GOT3 (cell line): ENCODE measurements at regions not wholly inside any gene's neighbourhood (a gene's known extent, or its start where the extent isn't known, plus 50 kb on each side); places are given as distances from the start of the nearest gene placed in this dataset.

Experiments
- DNase-seq: peaks from one replicate; lab custom pipeline; 2025; ENCODE audit warnings: mixed read lengths; lab: John Stamatoyannopoulos, UW

DNA sequence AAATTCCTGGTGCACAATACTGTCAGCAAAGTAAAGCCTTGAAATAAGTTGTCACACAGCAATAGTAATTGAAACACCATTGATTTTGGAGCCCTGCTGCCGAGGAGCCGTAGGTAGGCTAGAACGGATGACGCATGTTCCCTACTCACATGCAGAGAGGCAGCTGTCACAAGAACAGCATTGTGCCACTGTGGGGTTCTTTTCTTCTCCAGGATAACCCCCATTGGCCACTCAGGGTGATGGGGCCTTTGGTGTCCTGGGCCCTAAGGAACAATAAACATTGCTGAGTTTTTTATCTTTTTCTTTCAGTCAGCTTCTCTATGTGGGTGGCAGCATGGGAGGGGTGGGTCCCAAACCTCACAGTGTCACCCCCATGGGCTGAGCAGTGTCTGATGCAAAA, 542.3 kb downstream of the BCOR start:
- no peak for DNase-seq

- no peak for DNase-seq
These were observed 541.7 kb downstream of the BCOR start for GRCh38 chrX:39556056-39556455.

GRCh38 chrX:39559229-39559628, 538.5 kb downstream of the BCOR start:
- DNase-seq: no peak

DNA sequence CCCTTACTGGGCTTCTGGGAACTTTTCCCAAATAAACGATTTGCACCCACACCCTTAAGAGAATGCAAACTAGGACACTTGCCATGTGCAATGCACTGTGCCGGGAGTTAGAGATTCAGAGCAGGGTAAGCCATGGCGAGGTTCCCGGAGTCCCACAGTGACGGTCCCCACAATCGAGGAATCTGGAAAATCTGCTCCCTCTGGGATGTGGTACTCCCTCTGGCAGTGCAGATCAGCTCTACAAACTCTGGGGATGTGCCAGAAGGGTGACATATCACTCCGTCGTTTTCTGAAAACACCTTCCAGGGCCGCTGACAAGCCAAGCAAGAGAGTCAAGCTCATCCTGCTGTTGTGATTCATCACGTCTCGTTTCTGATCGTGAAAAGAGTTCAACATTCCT, 537.5 kb downstream of the BCOR start:
- no peak for DNase-seq

GRCh38 chrX:39563178-39563577, 534.6 kb downstream of the BCOR start:
- no peak for DNase-seq

DNA sequence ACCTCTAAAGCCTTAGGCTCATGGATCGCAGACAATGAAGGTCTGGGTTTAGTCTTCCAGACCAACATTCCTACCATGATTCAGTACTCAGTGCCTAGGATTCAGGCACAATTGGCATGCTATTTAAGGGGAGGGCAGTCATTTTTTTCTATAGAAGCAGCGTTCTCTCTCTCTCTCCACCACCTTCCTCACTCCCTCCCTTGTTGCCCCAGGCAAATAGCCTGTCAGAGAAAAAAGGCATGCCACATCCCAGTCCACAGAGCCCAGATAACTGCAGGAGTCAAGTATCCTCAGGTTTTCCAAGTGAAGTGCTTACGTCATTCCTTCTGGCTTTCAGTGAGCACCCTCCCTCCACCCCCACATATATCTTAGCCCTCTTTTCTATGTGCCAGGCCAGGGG, 533.0 kb downstream of the BCOR start:
- no peak for DNase-seq

- DNase-seq: no peak
These were observed 523.6 kb downstream of the BCOR start for GRCh38 chrX:39574178-39574577.

GRCh38 chrX:39576041-39576872, 521.5 kb downstream of the BCOR start:
- DNase-seq: no peak

DNA sequence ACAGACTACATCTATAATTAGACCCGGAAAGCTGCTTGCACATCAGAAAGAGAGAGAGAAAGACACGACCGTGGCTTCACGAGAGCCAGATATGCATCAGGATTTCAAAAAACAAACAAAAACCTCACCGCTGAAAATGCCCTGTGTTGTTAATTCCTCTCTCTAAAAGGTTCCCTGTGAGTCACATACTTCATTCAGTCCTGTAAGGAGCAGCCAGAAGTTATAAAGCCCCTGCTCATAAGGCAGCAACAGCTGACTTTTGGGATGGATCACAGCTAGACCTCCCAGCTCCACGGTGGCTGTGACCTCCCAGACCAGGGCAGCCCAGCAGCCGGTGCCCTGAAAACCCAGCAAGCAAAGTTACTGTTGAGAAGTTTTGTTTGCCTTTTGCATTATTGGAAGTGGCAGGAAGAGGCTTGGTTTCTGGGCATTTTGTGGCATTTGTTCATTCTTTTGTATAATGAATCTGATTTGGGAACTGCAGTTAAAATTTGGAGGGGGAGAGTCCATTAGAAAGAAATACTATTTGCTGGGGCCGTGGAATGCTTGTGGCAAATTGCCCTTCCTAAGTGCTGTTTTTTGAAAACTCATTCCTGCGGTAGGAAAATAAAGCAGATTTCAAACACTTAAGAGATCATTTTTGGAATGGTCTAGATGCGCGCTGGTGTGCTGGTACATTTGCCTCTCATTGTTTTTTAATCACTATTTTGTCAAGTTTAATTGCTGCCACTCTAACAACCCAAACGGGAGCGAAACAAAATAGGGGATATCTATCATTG, 520.4 kb downstream of the BCOR start:
- DNase-seq: no peak

DNA sequence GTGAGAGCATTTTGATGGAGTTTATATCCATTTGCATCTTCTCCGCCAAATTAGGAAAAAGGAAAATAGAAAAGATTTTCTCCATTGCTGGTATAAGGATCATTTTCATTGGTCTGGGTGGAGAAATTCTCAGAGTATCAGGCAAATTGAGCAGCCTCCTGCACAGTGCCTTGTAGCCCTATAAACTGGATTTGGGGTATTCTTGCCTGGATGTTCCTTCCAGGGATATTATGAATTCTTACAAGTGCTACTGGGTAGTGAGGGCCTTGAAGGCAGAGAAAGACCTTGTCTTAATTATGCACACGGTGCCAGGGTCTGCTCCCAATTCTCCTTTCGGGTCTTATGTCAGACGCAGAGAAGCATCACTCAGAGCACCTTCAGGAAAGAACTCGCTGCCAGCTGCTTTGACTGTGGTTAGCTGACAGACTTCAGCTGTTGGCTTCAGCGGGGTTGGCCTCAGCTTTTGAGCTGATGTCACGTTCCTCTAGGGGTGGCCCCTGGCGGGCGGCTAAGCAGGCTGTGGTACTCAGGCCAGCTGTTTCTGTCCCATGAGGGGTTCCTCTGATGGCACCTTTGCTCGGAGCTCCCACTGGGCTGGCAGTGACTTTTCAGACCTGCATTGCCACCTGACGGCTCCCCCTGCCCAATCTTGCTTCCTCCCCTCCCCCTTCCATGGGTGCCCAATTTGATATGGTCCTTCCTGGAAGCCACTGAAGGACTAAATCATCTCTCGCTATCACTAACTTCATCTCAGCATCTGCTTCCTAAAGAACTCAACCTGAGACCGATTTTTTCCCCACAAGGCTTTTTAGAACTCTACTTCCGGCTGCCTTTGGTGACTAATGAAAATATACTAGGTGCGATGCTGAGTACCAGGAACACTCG, 519.5 kb downstream of the BCOR start:
- DNase-seq: no peak

DNA sequence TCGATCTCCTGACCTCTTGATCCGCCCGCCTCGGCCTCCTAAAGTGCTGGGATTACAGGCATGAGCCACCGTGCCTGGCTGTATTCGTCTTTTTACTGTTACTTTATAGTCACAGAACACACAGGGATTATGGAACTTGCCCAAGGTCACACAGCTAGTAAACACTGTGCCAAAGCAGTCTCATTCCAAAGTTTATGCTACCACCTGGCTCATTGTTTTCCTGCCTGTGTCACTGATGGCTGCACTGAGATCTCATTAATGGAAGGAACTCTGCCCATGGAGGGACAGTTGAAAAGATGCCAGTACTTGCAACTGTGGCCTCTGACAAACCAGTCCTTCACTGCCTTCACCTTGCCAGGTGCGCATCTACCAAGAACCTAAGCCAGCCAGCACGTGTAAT, 517.7 kb downstream of the BCOR start:
- DNase-seq: no peak

DNA sequence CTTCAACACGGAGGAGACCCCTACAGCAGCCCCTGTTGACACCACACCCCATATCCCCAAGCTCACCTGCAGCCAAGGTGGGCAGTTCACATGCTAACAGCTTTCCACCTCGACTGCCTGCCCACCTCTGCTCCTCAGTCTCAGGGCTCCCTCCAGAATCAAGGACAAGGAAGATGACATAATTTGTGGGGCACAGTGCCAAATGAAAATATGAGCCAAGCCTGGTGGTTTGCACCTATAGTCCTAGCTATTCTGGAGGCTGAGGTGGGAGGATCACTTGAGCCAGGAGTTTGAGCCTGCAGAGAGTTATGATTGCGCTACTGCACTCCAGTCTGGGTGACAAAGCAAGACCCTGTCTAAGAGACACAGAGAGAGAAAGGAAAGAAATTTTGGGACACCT, 516.3 kb downstream of the BCOR start:
- DNase-seq: no peak

DNA sequence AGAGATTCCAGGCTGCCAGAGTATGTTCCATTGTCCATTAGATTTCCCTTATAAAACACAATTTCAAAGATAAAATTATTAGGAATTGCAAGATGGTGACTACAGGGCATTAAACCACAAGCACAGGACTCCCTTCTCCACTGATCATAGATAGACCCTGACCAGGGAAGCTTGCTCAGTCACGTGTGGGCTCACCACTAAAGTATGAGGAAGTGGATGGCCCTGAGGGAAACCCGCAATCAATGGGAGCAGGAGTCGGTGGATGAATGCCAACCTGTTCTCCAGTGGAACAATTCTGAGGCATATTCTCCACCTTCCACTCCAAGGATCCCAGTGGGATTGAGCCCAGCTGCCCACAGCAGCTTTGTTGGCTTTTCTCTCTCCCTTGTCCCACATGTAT, 515.7 kb downstream of the BCOR start:
- DNase-seq: no peak

- DNase-seq: no peak
These were observed 514.8 kb downstream of the BCOR start for GRCh38 chrX:39582976-39583375.

GRCh38 chrX:39585808-39586207, 511.9 kb downstream of the BCOR start:
- DNase-seq: no peak

- DNase-seq: no peak
These were observed 511.4 kb downstream of the BCOR start for GRCh38 chrX:39586359-39586758.

DNA sequence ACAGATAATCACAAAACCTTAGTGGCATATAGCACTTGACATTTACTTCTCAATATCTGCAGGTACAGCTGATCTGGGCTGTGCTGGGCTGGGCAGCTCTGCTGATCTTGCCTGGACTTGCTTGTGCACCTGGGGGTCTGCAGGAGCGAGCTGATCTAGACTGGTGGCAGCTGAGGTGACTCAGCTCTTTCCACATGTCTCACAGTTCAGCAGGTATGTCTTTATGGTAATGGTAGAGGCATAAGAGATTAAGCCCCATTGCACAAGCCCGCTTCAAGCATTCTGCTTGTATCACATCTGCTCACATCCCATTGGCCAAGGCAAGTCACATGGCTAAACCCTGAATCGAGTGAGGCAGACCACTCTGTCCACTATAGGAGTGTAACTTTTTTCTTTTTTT, 506.7 kb downstream of the BCOR start:
- DNase-seq: no peak

DNA sequence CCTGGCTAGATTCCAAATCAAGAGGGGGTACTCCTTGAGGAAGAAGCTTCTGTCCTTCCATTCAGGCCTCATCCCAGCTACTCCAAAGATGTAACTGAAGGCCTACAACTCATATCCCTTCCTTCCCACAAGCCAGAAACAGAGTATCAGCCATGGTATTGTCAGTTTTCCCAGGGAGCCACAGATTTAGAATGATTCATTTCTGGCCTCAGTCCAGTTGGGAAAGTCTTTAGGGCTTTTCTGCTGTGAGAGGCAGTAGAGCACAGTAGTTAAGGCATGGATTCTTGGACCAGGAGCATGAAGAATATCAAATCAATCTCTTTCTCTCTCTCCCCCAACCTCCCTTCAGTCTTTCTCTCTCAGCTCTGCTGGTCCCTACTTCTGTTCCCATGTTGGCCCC, 505.0 kb downstream of the BCOR start:
- no peak for DNase-seq

DNA sequence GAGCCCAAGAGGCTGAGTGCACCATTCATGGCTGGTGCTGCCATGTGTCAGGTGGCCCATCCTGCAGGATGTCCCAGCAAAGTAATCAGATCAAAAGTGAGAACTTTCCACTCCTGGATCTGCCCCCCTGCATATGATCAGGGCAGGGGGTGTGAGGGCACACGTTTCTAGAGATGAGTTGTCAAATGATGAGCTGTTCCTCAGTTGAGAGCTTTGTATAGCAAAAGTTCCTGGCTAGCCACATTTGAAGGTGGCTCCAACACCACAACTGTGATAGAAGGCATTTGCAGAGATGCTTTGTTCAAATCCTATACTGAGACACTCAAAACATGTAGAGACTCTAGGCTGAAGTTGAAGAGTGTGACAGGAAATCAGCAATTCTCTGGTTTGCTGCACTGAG, 501.8 kb downstream of the BCOR start:
- no peak for DNase-seq

DNA sequence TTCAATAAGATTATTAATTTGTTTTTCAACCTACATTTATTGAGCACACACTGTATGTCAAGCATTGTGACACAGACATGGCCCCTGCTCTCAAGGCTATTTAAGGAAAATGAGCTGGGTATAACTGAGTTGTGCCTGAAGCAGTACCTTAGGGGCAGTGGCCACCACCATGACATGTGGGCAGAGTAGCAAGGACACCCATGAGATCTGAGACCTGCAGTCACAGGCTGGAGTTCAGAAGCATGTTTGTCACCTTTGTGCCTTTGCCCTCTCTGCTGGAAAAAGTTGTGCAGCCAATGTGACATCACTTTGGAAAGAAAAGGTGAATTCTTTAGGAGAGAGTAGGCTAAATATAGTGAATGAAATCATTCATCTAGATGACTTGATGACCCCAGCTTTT, 501.3 kb downstream of the BCOR start:
- DNase-seq: no peak

GRCh38 chrX:39599339-39599738, 498.4 kb downstream of the BCOR start:
- no peak for DNase-seq

DNA sequence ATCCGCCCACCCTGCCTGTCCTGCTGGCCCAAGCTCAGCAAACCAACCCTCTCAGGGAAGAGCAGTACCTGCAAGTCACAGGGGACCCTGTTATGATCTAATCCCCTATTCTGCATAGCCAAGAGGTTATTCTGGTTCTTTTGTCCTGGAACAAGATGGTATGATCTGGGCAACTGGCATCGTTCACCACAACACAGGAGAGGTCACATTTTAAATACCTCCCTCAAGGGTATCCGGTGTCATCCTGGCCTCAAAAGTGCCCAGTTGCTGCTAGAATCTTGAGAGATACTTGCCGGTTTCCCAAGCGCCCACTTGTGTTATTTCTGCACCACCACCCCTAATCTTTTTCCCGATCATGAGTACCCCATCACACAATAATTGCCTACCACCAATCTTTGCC, 497.5 kb downstream of the BCOR start:
- no peak for DNase-seq
